ENCODE measurements at regions not wholly inside any gene's neighbourhood (a gene's known extent, or its start where the extent isn't known, plus 50 kb on each side); places are given as distances from the start of the nearest gene placed in this dataset.

GRCh38 chrX:155819966-155820491 lies 61.1 kb upstream of the VAMP7 start:
- TF ChIP-seq CTCF (IDR thresholded peaks at IDR 0.05; ENCODE audit: low read depth, low read length) (peak; percentile 53), MAX (IDR thresholded peaks at IDR 0.05; ENCODE audit: low read depth, low read length) (no peak), POLR2A (IDR thresholded peaks at IDR 0.05; ENCODE audit: extremely low read depth, insufficient read length) (no peak), MYC (IDR thresholded peaks at IDR 0.05; ENCODE audit: low read depth, low read length) (no peak)
